PC-9 (cell line): ENCODE measurements at regions not wholly inside any gene's neighbourhood (a gene's known extent, or its start where the extent isn't known, plus 50 kb on each side); places are given as distances from the start of the nearest gene placed in this dataset.

Experiments used
- CTCF ChIP-seq: fragments of 200-600 bp; sonication (generic); conservative IDR thresholded peaks from 2 replicates; pipeline ENCODE4 v1.6.1; 2017; ENCODE audit warnings: mixed run types, antibody characterized with exemption, mild to moderate bottlenecking, moderate library complexity
- EZH2 ChIP-seq: fragments of 200-600 bp; sonication (generic); IDR thresholded peaks from 2 replicates; pipeline ENCODE4 v1.8.0; 2017; ENCODE audit warnings: antibody characterized with exemption, low read depth

GRCh38 chr1:221565711-221566110 lies 176.2 kb downstream of the DUSP10 start:
- no peak for TF ChIP-seq CTCF
- no peak for TF ChIP-seq EZH2
